HEK293 (cell line): ENCODE measurements at regions not wholly inside any gene's neighbourhood (a gene's known extent, or its start where the extent isn't known, plus 50 kb on each side); places are given as distances from the start of the nearest gene placed in this dataset.

Experiments used
- CTCF ChIA-PET: fragments of 350-600 bp; formaldehyde crosslinking; extraction: SDS; loops from one replicate; lab custom pipeline; 2021; ENCODE audit warnings: antibody characterized with exemption; lab: Yijun Ruan, JAX
- POLR2A ChIA-PET: fragments of 300-600 bp; formaldehyde crosslinking; extraction: SDS; loops from one replicate; lab custom pipeline; 2020; ENCODE audit warnings: antibody characterized with exemption, inconsistent platforms; lab: Yijun Ruan, JAX
- H3K27ac ChIP-seq: fragments of 200-500 bp; sonication (Bioruptor generic); 2 replicates; pipeline ENCODE4 v1.5.1; 2014; ENCODE audit warnings: low read depth, low read length, control low read depth, inconsistent platforms; ENCODE audit errors: extremely low read depth
- H3K36me3 ChIP-seq, 2 experiments: fragments of 200-500 bp in 1 of 2; sonication (Bioruptor generic) in 1 of 2; 1 replicate in 1 of 2; 2 replicates in 1 of 2; pipeline ENCODE4 v1.5.1; 2014 to 2017; ENCODE audit warnings: inconsistent platforms in 2 of 2, low read length in 2 of 2; ENCODE audit not compliant: control insufficient read depth in 2 of 2, insufficient read depth in 1 of 2
- H3K4me1 ChIP-seq: fragments of 200-500 bp; sonication (Bioruptor generic); 2 replicates; pipeline ENCODE4 v1.5.1; 2014; ENCODE audit warnings: mild to moderate bottlenecking, low read length, inconsistent platforms; ENCODE audit not compliant: control insufficient read depth, insufficient read depth
- H3K4me3 ChIP-seq: 2 replicates; pipeline ENCODE4 v1.5.1; 2011; ENCODE audit warnings: low read depth, mild to moderate bottlenecking, control low read depth, low read length, moderate library complexity
- H3K9me3 ChIP-seq: fragments of 200-500 bp; sonication (Bioruptor generic); 2 replicates; pipeline ENCODE4 v1.5.1; 2014; ENCODE audit warnings: low read depth, low read length, inconsistent platforms; ENCODE audit not compliant: control insufficient read depth, insufficient read depth
- BCL11A ChIP-seq: fragments of 450-650 bp; formaldehyde crosslinking; IDR thresholded peaks from 2 replicates; pipeline ENCODE4 v1.5.1; 2016; ENCODE audit warnings: low read depth, missing biosample characterization, missing genetic modification characterization
- HIC1 ChIP-seq: fragments of 450-650 bp; formaldehyde crosslinking; IDR thresholded peaks from 2 replicates; pipeline ENCODE4 v1.5.1; 2016; ENCODE audit warnings: missing biosample characterization, missing genetic modification characterization
- KLF1 ChIP-seq: fragments of 450-650 bp; formaldehyde crosslinking; IDR thresholded peaks from 2 replicates; pipeline ENCODE4 v1.5.1; 2016; ENCODE audit warnings: missing biosample characterization, missing genetic modification characterization
- PRDM10 ChIP-seq: fragments of 450-650 bp; formaldehyde crosslinking; IDR thresholded peaks from 2 replicates; pipeline ENCODE4 v1.5.1; 2016; ENCODE audit warnings: missing biosample characterization, missing genetic modification characterization
- TRIM28 ChIP-seq: IDR thresholded peaks from 2 replicates; pipeline ENCODE4 v1.6.1; 2011; ENCODE audit warnings: low read length, control low read depth, borderline replicate concordance
- ZBTB8A ChIP-seq: fragments of 450-650 bp; formaldehyde crosslinking; IDR thresholded peaks from 2 replicates; pipeline ENCODE4 v1.5.1; 2016; ENCODE audit warnings: missing biosample characterization, missing genetic modification characterization
- ZEB2 ChIP-seq: fragments of 450-650 bp; formaldehyde crosslinking; IDR thresholded peaks from 2 replicates; pipeline ENCODE4 v1.5.1; 2016; ENCODE audit warnings: missing biosample characterization, missing genetic modification characterization
- ZFHX2 ChIP-seq: fragments of 450-650 bp; formaldehyde crosslinking; conservative IDR thresholded peaks from 2 replicates; pipeline ENCODE4 v1.5.1; 2016; ENCODE audit warnings: missing biosample characterization, missing genetic modification characterization
- ZFP37 ChIP-seq: fragments of 450-650 bp; formaldehyde crosslinking; IDR thresholded peaks from 2 replicates; pipeline ENCODE4 v1.5.1; 2016; ENCODE audit warnings: missing biosample characterization, missing genetic modification characterization
- ZNF157 ChIP-seq: fragments of 450-650 bp; formaldehyde crosslinking; IDR thresholded peaks from 2 replicates; pipeline ENCODE4 v1.5.1; 2016; ENCODE audit warnings: missing biosample characterization, missing genetic modification characterization
- ZNF16 ChIP-seq: fragments of 450-650 bp; formaldehyde crosslinking; IDR thresholded peaks from 2 replicates; pipeline ENCODE4 v1.5.1; 2016; ENCODE audit warnings: low read depth, missing biosample characterization, missing genetic modification characterization
- ZNF169 ChIP-seq: fragments of 450-650 bp; formaldehyde crosslinking; IDR thresholded peaks from 2 replicates; pipeline ENCODE4 v1.5.1; 2016; ENCODE audit warnings: missing biosample characterization, missing genetic modification characterization
- ZNF223 ChIP-seq: fragments of 450-650 bp; formaldehyde crosslinking; IDR thresholded peaks from 2 replicates; pipeline ENCODE4 v1.5.1; 2016; ENCODE audit warnings: missing biosample characterization, missing genetic modification characterization
- ZNF26 ChIP-seq: fragments of 450-650 bp; formaldehyde crosslinking; IDR thresholded peaks from 2 replicates; pipeline ENCODE4 v1.5.1; 2016; ENCODE audit warnings: missing biosample characterization, missing genetic modification characterization
- ZNF391 ChIP-seq: fragments of 450-650 bp; formaldehyde crosslinking; IDR thresholded peaks from 2 replicates; pipeline ENCODE4 v1.5.1; 2016; ENCODE audit warnings: low read depth, missing biosample characterization, missing genetic modification characterization, borderline replicate concordance
- ZNF473 ChIP-seq: fragments of 450-650 bp; formaldehyde crosslinking; IDR thresholded peaks from 2 replicates; pipeline ENCODE4 v1.5.1; 2017; ENCODE audit warnings: missing biosample characterization, missing genetic modification characterization
- ZNF48 ChIP-seq: fragments of 450-650 bp; formaldehyde crosslinking; IDR thresholded peaks from 2 replicates; pipeline ENCODE4 v1.5.1; 2016; ENCODE audit warnings: missing biosample characterization, missing genetic modification characterization
- ZNF488 ChIP-seq: fragments of 450-650 bp; formaldehyde crosslinking; IDR thresholded peaks from 2 replicates; pipeline ENCODE4 v1.5.1; 2016; ENCODE audit warnings: missing biosample characterization, missing genetic modification characterization
- ZNF596 ChIP-seq: fragments of 450-650 bp; IDR thresholded peaks from 2 replicates; pipeline ENCODE4 v1.5.0; 2018; ENCODE audit warnings: missing biosample characterization, mild to moderate bottlenecking, missing genetic modification characterization, moderate library complexity
- ZNF621 ChIP-seq: fragments of 450-650 bp; formaldehyde crosslinking; IDR thresholded peaks from 2 replicates; pipeline ENCODE4 v1.5.1; 2017; ENCODE audit warnings: missing biosample characterization, missing genetic modification characterization
- ZSCAN23 ChIP-seq: fragments of 450-650 bp; formaldehyde crosslinking; IDR thresholded peaks from 2 replicates; pipeline ENCODE4 v1.5.1; 2016; ENCODE audit warnings: missing biosample characterization, missing genetic modification characterization
- ZSCAN30 ChIP-seq: fragments of 450-650 bp; IDR thresholded peaks from 2 replicates; pipeline ENCODE4 v1.5.1; 2018; ENCODE audit warnings: missing biosample characterization, mild to moderate bottlenecking, missing genetic modification characterization, moderate library complexity
- ZSCAN4 ChIP-seq: fragments of 450-650 bp; formaldehyde crosslinking; IDR thresholded peaks from 2 replicates; pipeline ENCODE4 v1.5.1; 2017; ENCODE audit warnings: missing biosample characterization, missing genetic modification characterization

GRCh38 chr2:163008642-163009041 is 170.1 kb upstream of the KCNH7 start:
- Histone ChIP-seq H3K9me3 (no peaks in the 10 kb centered on the region), H3K36me3 (no peaks in the 10 kb centered on the region), H3K27ac (no peak overlapping the region), H3K4me1 (no peaks in the 10 kb centered on the region), H3K4me3 (no peak overlapping the region)
- ChIA-PET CTCF (interaction anchor here (0.7 to 1.0 kb wide), 2 partner anchors 117 to 264 kb away, joined by 3 read pairs; no protein-coding TSS in a partner anchor), POLR2A (no interaction called here)
- TF ChIP-seq ZNF48 (tag by site-specific recombination) (no peak), ZNF391 (no peak), ZNF26 (tag by site-specific recombination) (no peak), BCL11A (tag by site-specific recombination) (no peak), PRDM10 (tag by site-specific recombination) (no peak), KLF1 (no peak), ZNF473 (no peak), ZNF157 (no peak), ZNF169 (tag by site-specific recombination) (no peak), ZNF223 (no peak), ZNF621 (tag by site-specific recombination) (no peak), ZSCAN30 (tag by site-specific recombination) (no peak), ZNF16 (tag by site-specific recombination) (no peak), HIC1 (tag by site-specific recombination) (no peak), TRIM28 (no peak), ZFHX2 (no peak)

- TF ChIP-seq ZBTB8A (tag by site-specific recombination) (no peak), ZSCAN23 (no peak), ZNF157 (no peak), ZFP37 (tag by site-specific recombination) (no peak), ZSCAN4 (tag by site-specific recombination) (no peak), ZNF488 (tag by site-specific recombination) (no peak), ZEB2 (tag by site-specific recombination) (no peak), ZNF596 (tag by site-specific recombination) (no peak)
- TF ChIP-seq, all 188 proteins: peak for 0
- ChIA-PET CTCF (no interaction called here), POLR2A (no interaction called here)
- no peaks in the 10 kb centered on the region for H3K4me1 ChIP-seq
- no peaks in the 10 kb centered on the region for H3K9me3 ChIP-seq
- H3K36me3 ChIP-seq: no peaks in the 10 kb centered on the region
- H3K27ac ChIP-seq: no peak overlapping the region
- no peak overlapping the region for H3K4me3 ChIP-seq
Observed at GRCh38 chr2:162994718-162995117, 156.2 kb upstream of the KCNH7 start.
